SK-N-SH treated with all-trans-retinoic acid at 6 μM for 48 hours (cell line): ENCODE measurements at regions not wholly inside any gene's neighbourhood (a gene's known extent, or its start where the extent isn't known, plus 50 kb on each side); places are given as distances from the start of the nearest gene placed in this dataset.
"Not testable (repeated sequence)": the region's sequence is repeated elsewhere in the genome, so short reads cannot be mapped to it uniquely, and the experiment has no call there.

Experiments used
- ATAC-seq: fragments of 200-7000 bp; cut with Tn5 transposase; 3 replicates; pipeline ENCODE4 v1.9.1; 2020; ENCODE audit warnings: mild to moderate bottlenecking, moderate library complexity
- ARNTL ChIP-seq: fragments of 450-650 bp; formaldehyde crosslinking; IDR thresholded peaks from 2 replicates; pipeline ENCODE4 v1.5.0; 2020; ENCODE audit warnings: low read depth, mild to moderate bottlenecking, moderate library complexity, borderline replicate concordance
- BACH2 ChIP-seq: fragments of 250-450 bp; sonication (Bioruptor Pico); IDR thresholded peaks from 2 replicates; pipeline ENCODE4 v1.9.0; 2021; ENCODE audit warnings: mild to moderate bottlenecking, borderline replicate concordance
- CREB5 ChIP-seq: fragments of 250-450 bp; sonication (Bioruptor Pico); IDR thresholded peaks from 2 replicates; pipeline ENCODE4 v1.5.1; 2020; ENCODE audit warnings: low read depth, mild to moderate bottlenecking, moderate library complexity
- CSDC2 ChIP-seq: fragments of 250-450 bp; sonication (Bioruptor Pico); IDR thresholded peaks from 2 replicates; pipeline ENCODE4 v1.5.0; 2020; ENCODE audit warnings: mild to moderate bottlenecking, moderate library complexity
- ESRRG ChIP-seq: fragments of 250-450 bp; sonication (Bioruptor Pico); IDR thresholded peaks from 2 replicates; pipeline ENCODE4 v1.6.1; 2021; ENCODE audit warnings: mild to moderate bottlenecking
- GLIS3 ChIP-seq: fragments of 250-450 bp; sonication (Bioruptor Pico); IDR thresholded peaks from 2 replicates; pipeline ENCODE4 v1.5.0; 2020; ENCODE audit warnings: mild to moderate bottlenecking, moderate library complexity
- ISL1 ChIP-seq: fragments of 250-450 bp; sonication (Bioruptor Pico); IDR thresholded peaks from 2 replicates; pipeline ENCODE4 v2.1.2; 2022; ENCODE audit warnings: mild to moderate bottlenecking, moderate library complexity
- OSR1 ChIP-seq: fragments of 250-450 bp; sonication (Bioruptor Pico); IDR thresholded peaks from 2 replicates; pipeline ENCODE4 v1.8.0; 2022; ENCODE audit warnings: moderate library complexity, mild to moderate bottlenecking, inconsistent platforms
- PATZ1 ChIP-seq: fragments of 250-450 bp; sonication (Bioruptor Pico); IDR thresholded peaks from 2 replicates; pipeline ENCODE4 v1.8.0; 2020; ENCODE audit warnings: mild to moderate bottlenecking, moderate library complexity, borderline replicate concordance
- POU6F1 ChIP-seq: fragments of 250-450 bp; sonication (Bioruptor Pico); IDR thresholded peaks from 2 replicates; pipeline ENCODE4 v1.8.0; 2021; ENCODE audit warnings: low read depth, mild to moderate bottlenecking, moderate library complexity, borderline replicate concordance
- PPARA ChIP-seq: fragments of 250-450 bp; sonication (Bioruptor Pico); IDR thresholded peaks from 2 replicates; pipeline ENCODE4 v1.5.0; 2020; ENCODE audit warnings: mild to moderate bottlenecking, borderline replicate concordance
- RARB ChIP-seq: fragments of 250-450 bp; sonication (Bioruptor Pico); IDR thresholded peaks from 2 replicates; pipeline ENCODE4 v1.8.0; 2021; ENCODE audit warnings: mild to moderate bottlenecking, moderate library complexity
- SNAI2 ChIP-seq: fragments of 250-450 bp; sonication (Bioruptor Pico); IDR thresholded peaks from 2 replicates; pipeline ENCODE4 v1.5.0; 2020; ENCODE audit warnings: mild to moderate bottlenecking, moderate library complexity
- TCF4 ChIP-seq: fragments of 250-450 bp; sonication (Bioruptor Pico); IDR thresholded peaks from 2 replicates; pipeline ENCODE4 v1.8.0; 2021; ENCODE audit warnings: mild to moderate bottlenecking, moderate library complexity, borderline replicate concordance
- TOX ChIP-seq: fragments of 250-450 bp; sonication (Bioruptor Pico); IDR thresholded peaks from 2 replicates; pipeline ENCODE4 v1.8.0; 2021; ENCODE audit warnings: mild to moderate bottlenecking, moderate library complexity, borderline replicate concordance
- TSHZ2 ChIP-seq: fragments of 250-450 bp; sonication (Bioruptor Pico); IDR thresholded peaks from 2 replicates; pipeline ENCODE4 v1.5.0; 2020; ENCODE audit warnings: mild to moderate bottlenecking, moderate library complexity
- ZC3H10 ChIP-seq: fragments of 250-450 bp; sonication (Bioruptor Pico); IDR thresholded peaks from 2 replicates; pipeline ENCODE4 v1.5.1; 2021; ENCODE audit warnings: mild to moderate bottlenecking, moderate library complexity
- ZFP3 ChIP-seq: fragments of 250-450 bp; sonication (Bioruptor Pico); IDR thresholded peaks from 2 replicates; pipeline ENCODE4 v1.5.0; 2020; ENCODE audit warnings: mild to moderate bottlenecking, moderate library complexity
- ZFP30 ChIP-seq: fragments of 450-650 bp; formaldehyde crosslinking; IDR thresholded peaks from 2 replicates; pipeline ENCODE4 v1.5.0; 2022; ENCODE audit warnings: mild to moderate bottlenecking, moderate library complexity
- ZNF565 ChIP-seq: fragments of 450-650 bp; formaldehyde crosslinking; conservative IDR thresholded peaks from 2 replicates; pipeline ENCODE4 v1.5.0; 2020; ENCODE audit warnings: low read depth, mild to moderate bottlenecking, moderate library complexity
- ZNF70 ChIP-seq: fragments of 450-650 bp; formaldehyde crosslinking; IDR thresholded peaks from 2 replicates; pipeline ENCODE4 v1.5.0; 2020; ENCODE audit warnings: mild to moderate bottlenecking, moderate library complexity
- ZNF8 ChIP-seq: fragments of 450-650 bp; formaldehyde crosslinking; IDR thresholded peaks from 2 replicates; pipeline ENCODE4 v1.5.0; 2020; ENCODE audit warnings: mild to moderate bottlenecking, moderate library complexity

- TF ChIP-seq TCF4 (CRISPR knock-in tag) (no peak), CSDC2 (CRISPR knock-in tag) (no peak), ZC3H10 (no peak), POU6F1 (CRISPR knock-in tag) (no peak), PPARA (CRISPR knock-in tag) (no peak), ESRRG (CRISPR knock-in tag) (no peak), ARNTL (no peak), TOX (no peak), ZNF70 (CRISPR knock-in tag) (no peak), ISL1 (CRISPR knock-in tag) (no peak), OSR1 (CRISPR knock-in tag) (no peak), BACH2 (CRISPR knock-in tag) (no peak), GLIS3 (no peak), ZNF565 (CRISPR knock-in tag) (no peak), ZFP3 (CRISPR knock-in tag) (no peak)
- ATAC-seq: no peak
Measured at GRCh38 chrX:73922856-73923455, 70.4 kb upstream of the XIST start.

GRCh38 chrX:73916931-73917667, 64.6 kb upstream of the XIST start:
- ATAC-seq: peak; percentile 97
- TF ChIP-seq ZFP3 (CRISPR knock-in tag) (no peak), PATZ1 (CRISPR knock-in tag) (peak; percentile 16; the same call in 1 of the 2 replicates), TSHZ2 (no peak), SNAI2 (no peak), ISL1 (CRISPR knock-in tag) (0 out of 2 replicates have a peak, but pooled peaks have one; percentile 58), ZNF565 (CRISPR knock-in tag) (no peak), TOX (no peak), TCF4 (CRISPR knock-in tag) (no peak), ZC3H10 (no peak), ZNF70 (CRISPR knock-in tag) (no peak), OSR1 (CRISPR knock-in tag) (no peak), CSDC2 (CRISPR knock-in tag) (0 out of 2 replicates have a peak, but pooled peaks have one; percentile 9), PPARA (CRISPR knock-in tag) (no peak), GLIS3 (no peak), ARNTL (no peak), BACH2 (CRISPR knock-in tag) (no peak), ESRRG (CRISPR knock-in tag) (no peak), RARB (CRISPR knock-in tag) (0 out of 2 replicates have a peak, but pooled peaks have one; percentile 9), ZFP30 (CRISPR knock-in tag) (no peak), ZNF8 (CRISPR knock-in tag) (no peak)
- TF ChIP-seq, all 23 proteins: peak for 4

- TF ChIP-seq TSHZ2: no peak
- no peak for TF ChIP-seq ZFP3 (CRISPR knock-in tag)
- TF ChIP-seq ISL1 (CRISPR knock-in tag): no peak
- no peak for TF ChIP-seq CSDC2 (CRISPR knock-in tag)
- no peak for TF ChIP-seq ARNTL
- no peak for TF ChIP-seq GLIS3
- TF ChIP-seq CREB5 (CRISPR knock-in tag): no peak
- no peak; the same call in 2 of the 3 replicates for ATAC-seq
Measured at GRCh38 chrX:73916489-73916888, 64.0 kb upstream of the XIST start.

GRCh38 chrX:73914792-73915191, 62.3 kb upstream of the XIST start:
- not testable (repeated sequence) for ATAC-seq
